T-helper 9 cell (primary cell): ENCODE measurements at regions not wholly inside any gene's neighbourhood (a gene's known extent, or its start where the extent isn't known, plus 50 kb on each side); places are given as distances from the start of the nearest gene placed in this dataset.

Experiments used
- DNase-seq: peaks from one replicate; pipeline ENCODE4 v3.0.0-alpha.2; 2020

- DNase-seq: no peak
Measured at GRCh38 chr4:110900213-110900769, 277.4 kb upstream of the PITX2 start.

DNA sequence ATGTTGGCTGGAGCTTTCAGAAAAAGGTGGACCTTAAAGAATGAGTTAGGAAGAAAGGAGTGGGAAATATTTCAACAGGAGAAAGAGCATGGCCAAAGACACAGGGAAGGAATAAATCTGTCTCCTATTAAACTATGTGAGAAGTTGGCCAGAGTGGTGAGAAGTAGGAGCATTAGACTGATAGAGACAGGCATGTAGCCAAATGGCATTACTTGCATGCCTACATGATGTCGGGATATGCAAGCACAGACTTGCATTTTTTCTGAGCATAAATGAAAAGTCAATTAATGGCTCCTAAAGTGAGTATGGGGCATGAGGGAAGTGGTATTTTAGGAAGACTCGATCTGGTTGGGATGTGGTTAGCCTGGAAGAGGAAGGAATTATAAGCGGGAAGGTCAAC is 279.6 kb upstream of the PITX2 start:
- no peak for DNase-seq

DNA sequence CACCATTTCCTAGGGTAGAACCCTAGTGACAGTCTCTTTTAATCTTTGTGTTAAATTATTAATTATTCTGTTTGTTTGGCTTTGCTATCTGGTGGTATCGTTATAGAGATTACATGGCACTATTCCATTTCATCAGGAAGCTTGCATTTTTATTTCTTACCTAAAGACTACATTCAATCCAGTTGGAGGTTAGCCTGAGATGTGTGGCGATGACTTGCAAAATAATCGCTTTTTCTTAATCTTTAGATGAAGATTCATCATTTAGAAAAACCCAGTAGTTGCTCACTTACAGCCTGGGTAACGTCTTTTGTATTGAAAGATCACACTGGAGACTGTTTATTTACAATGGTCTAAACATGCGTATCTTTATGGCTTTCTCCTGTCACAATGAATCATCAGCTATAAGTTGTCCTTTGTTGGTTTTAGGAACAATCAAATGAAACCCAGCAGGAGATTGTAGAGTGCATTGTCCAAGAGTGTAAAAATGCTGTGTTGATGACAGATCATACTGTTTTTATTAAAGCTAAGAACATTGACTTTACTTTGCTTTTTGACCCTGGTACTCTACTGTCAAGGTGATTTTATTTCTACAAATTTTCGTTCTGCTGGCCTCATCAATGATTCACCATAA is 281.7 kb upstream of the PITX2 start:
- DNase-seq: no peak

- DNase-seq: no peak
Measured at GRCh38 chr4:110905367-110905766, 282.5 kb upstream of the PITX2 start.

- DNase-seq: no peak
Measured at GRCh38 chr4:110907801-110908313, 285.0 kb upstream of the PITX2 start.

DNA sequence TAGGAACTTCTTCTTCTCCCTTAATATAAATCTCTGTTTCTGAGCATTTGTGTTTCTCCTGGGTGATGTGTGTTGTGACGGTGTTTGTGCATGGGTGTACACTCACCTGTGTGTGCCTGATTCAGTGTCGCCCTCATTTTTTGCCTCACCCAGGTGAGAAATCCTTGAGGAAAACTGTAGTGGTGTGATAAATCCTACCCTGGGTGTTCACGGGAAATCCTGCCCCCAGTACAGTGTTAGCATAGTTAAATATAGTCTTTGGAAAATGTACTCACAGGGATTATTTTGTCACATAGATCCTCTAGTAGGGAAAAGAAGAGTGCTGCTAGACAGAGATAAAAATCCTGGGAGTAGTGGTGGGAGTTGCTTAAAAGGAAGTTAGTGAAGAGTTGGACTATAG is 291.9 kb upstream of the PITX2 start:
- no peak for DNase-seq

- DNase-seq: no peak
Measured at GRCh38 chr4:110915301-110915700, 292.4 kb upstream of the PITX2 start.

- DNase-seq: no peak
Measured at GRCh38 chr4:110916505-110916904, 293.6 kb upstream of the PITX2 start.

GRCh38 chr4:110917835-110918234 is 295.0 kb upstream of the PITX2 start:
- DNase-seq: no peak

GRCh38 chr4:110920990-110921389 is 298.1 kb upstream of the PITX2 start:
- no peak for DNase-seq

DNA sequence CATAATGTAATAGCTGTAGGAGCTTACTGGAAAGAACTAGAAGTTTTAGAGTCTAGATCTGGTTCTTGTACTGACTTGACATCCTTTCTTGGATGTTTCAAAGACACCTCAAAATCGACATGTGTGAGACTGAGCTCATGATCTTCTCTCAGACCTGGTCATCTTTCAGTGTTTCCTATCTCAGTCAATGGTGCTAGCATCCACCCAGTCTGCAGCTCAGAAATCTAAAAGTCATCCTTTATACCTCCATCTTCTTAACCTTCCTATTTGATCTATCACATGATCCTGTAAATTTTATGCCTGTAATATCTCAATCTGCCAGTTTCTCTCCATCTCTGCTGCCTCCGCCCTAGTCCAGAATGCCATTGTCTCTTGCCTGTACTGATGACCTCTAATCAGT is 301.9 kb upstream of the PITX2 start:
- DNase-seq: no peak

GRCh38 chr4:110926841-110927400 is 304.0 kb upstream of the PITX2 start:
- no peak for DNase-seq

DNA sequence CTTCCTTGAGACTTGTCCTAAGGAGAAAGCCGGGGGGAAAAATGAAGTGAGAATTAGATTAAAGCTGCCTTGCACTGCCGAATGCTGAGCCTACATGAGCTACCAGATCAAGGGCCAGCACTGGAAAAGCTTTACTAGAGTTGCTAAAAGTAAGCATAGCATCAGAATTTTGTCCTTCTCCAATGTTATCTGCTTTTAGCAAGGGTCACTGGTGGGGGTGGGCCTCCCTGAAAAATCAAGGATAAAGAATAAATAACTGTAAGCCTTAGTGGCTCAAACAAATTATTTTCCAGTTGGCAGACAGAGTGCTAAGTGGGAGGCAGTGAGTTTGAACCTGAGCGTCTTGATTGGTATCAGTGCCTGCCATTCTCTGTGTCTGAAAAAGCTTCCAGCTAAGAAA is 310.5 kb upstream of the PITX2 start:
- no peak for DNase-seq

GRCh38 chr4:110944501-110944900 is 321.6 kb upstream of the PITX2 start:
- DNase-seq: no peak

- DNase-seq: no peak
Measured at GRCh38 chr4:110945600-110945999, 322.7 kb upstream of the PITX2 start.

DNA sequence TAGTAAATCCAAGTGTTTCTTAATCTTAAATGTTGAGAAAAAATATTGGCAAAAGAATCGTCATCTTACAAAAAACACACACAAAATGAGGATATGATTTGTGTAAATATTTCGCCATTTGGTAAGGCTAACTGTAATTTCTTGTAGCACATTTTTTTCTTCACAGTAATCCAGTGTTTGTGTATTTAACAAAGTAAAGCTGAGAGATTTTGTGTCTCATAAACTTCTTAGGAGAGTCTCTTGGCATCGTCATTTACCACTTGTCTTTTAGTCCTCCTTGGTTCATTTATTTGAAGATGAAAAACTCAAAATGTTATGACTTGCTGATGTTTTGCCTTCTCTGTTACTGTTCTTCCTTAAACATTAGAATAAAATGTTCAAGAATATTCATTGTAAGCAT is 326.7 kb upstream of the PITX2 start:
- no peak for DNase-seq

DNA sequence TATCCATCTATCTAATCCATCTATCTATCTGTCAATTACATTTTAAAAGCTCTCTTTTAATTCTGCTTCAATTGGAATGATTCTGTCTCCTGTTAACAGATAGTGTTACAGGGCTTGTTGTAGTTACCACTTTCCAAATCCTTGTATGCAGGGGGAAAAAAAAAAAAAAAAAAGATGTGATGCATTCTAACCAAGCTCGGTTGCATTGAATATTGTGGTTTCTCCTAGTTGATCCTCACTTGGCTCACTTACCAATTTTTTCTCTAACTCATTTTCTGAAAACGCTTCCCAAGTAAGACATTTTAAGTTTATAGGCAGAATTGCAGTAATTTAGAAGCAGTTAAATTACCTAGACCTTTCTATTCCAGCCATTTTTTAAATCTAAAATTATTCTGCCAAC is 327.9 kb upstream of the PITX2 start:
- DNase-seq: no peak

DNA sequence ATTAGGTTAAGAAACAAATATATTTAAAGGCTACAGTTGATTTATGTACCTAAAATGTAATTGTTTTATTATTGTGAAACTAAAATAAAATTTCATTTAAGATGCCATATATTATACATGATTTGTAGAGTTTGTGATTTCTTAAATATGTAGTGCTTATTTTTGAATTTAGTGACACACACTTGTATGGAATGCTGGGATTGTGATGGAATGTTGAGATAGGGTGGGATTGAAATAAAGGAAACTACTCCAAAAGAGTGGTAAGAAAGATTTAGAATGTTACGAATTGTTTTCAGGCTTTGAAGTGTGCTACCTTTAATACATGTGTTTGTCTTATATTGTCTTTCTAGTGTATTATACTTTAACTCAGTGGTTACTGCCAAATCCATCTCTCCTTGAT is 330.3 kb upstream of the PITX2 start:
- DNase-seq: no peak

DNA sequence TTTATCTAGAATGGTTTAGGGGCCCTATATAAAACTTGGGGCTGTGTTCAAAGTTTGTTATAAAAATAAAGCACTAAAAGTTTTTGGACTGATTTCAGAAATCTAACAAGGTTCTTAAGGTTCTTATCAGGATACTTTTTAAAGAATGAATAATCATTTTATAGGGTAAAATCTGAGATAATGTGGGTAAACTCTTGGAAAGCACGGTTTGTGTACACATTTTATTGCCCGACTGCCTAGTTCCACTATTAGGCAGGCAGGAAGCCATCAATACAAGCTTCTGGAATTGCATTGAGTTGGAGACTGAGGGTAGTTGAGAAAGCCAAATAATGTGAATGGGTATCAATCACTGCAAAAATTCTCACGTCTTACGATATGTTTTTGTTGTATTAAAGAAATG is 331.0 kb upstream of the PITX2 start:
- no peak for DNase-seq

GRCh38 chr4:110955748-110956147 is 332.9 kb upstream of the PITX2 start:
- no peak for DNase-seq

DNA sequence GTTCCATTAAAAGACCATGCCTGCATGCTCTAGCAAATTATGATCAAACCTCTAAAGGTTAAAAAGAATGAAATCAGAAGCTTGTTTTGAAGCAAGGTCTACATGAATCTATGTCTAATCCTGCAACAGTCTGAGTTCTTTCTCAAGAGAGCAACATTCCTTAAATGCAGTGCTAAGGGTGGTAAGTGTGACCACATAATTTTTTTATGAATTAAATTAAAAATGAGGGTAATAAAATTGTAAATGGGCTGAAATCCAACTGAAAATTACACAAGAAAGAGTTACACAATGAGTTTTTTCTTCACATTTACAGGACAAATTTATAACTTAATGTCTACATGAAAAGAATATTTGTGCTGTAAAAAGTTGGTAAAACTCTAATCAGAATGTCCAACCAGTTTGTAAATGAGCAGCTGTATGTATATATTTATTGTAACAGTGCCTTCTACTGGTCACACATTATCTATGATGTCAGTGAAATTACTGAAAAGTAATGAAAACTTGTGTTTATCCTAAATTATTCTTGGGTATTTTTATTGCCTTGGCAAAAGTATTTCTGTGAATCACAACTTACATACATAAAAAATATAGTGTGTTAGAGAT is 336.3 kb upstream of the PITX2 start:
- DNase-seq: no peak

GRCh38 chr4:110961066-110961465 is 338.2 kb upstream of the PITX2 start:
- DNase-seq: no peak

- no peak for DNase-seq
Measured at GRCh38 chr4:110962616-110963015, 339.7 kb upstream of the PITX2 start.

- no peak for DNase-seq
Measured at GRCh38 chr4:110963662-110964280, 340.9 kb upstream of the PITX2 start.
